GM12878 (cell line): ENCODE measurements at regions not wholly inside any gene's neighbourhood (a gene's known extent, or its start where the extent isn't known, plus 50 kb on each side); places are given as distances from the start of the nearest gene placed in this dataset.

Experiments
- ATAC-seq: fragments of 200-7000 bp; cut with Tn5 transposase; 3 replicates; pipeline ENCODE4 v1.9.1; 2020; ENCODE audit warnings: mild to moderate bottlenecking, moderate library complexity
- BruUV-seq: library from RNA; stranded (reverse); fragments of 400-500 nt; replicated peaks from 2 replicates; lab custom pipeline; 2021; lab: Mats Ljungman, UMichigan
- CTCF ChIA-PET: fragments of 300-600 bp; sonication (Branson Sonifier 250); formaldehyde crosslinking; extraction: SDS; loops from one replicate; lab custom pipeline; 2021; ENCODE audit warnings: inconsistent platforms; lab: Yijun Ruan, JAX
- POLR2A ChIA-PET: fragments of 350-600 bp; formaldehyde crosslinking; extraction: SDS; loops from one replicate; lab custom pipeline; 2021; ENCODE audit warnings: inconsistent platforms; lab: Charles Lee
- RAD21 ChIA-PET: fragments of 300-600 bp; sonication (Branson Sonifier 250); formaldehyde crosslinking; loops from one replicate; lab custom pipeline; 2023; ENCODE audit warnings: antibody characterized with exemption; ENCODE audit not compliant: unreplicated experiment; lab: Charles Lee
- SMC1A ChIA-PET: fragments of 300-600 bp; sonication (Branson Sonifier 250); formaldehyde crosslinking; loops from one replicate; lab custom pipeline; 2023; ENCODE audit not compliant: unreplicated experiment, uncharacterized antibody; lab: Charles Lee
- DNase-seq: peaks from one replicate; pipeline ENCODE4 v3.0.0-alpha.2; 2011; ENCODE audit warnings: low read depth, low spot score
- FAIRE-seq: peaks from 3 replicates; lab custom pipeline; 2011; peaks lifted over from hg19 to GRCh38; lab: Jason Lieb, UNC
- H2AFZ ChIP-seq: 2 replicates; pipeline ENCODE4 v1.6.0; 2011; ENCODE audit warnings: low read depth, low read length, control low read depth; ENCODE audit not compliant: control insufficient read depth
- H3K27ac ChIP-seq: 2 replicates; pipeline ENCODE4 v1.5.1; 2011; ENCODE audit warnings: control low read depth; ENCODE audit not compliant: control insufficient read depth, insufficient read depth
- H3K27me3 ChIP-seq, 2 experiments: replicated peaks in 1 of 2; 2 replicates each; pipeline versions ENCODE4 v1.6.0 to v1.6.1; 2011; ENCODE audit warnings: low read length in 1 of 2; ENCODE audit not compliant: control insufficient read depth in 2 of 2, insufficient read depth in 2 of 2
- H3K36me3 ChIP-seq, 2 experiments: 2 replicates each; pipeline ENCODE4 v1.5.1; 2011; ENCODE audit warnings: low read length in 1 of 2; ENCODE audit not compliant: control insufficient read depth in 2 of 2, insufficient read depth in 2 of 2
- H3K4me1 ChIP-seq: 2 replicates; pipeline ENCODE4 v1.6.1; 2011; ENCODE audit warnings: mild to moderate bottlenecking, low read length, moderate library complexity, mixed read lengths; ENCODE audit not compliant: control insufficient read depth, insufficient read depth
- H3K4me2 ChIP-seq: 2 replicates; pipeline ENCODE4 v1.6.0; 2011; ENCODE audit warnings: control low read depth; ENCODE audit not compliant: control insufficient read depth, insufficient read depth
- H3K4me3 ChIP-seq: fragments of 200-600 bp; sonication (generic); 2 replicates; pipeline ENCODE4 v1.5.1; 2016
- H3K79me2 ChIP-seq: 2 replicates; pipeline ENCODE4 v1.6.0; 2011; ENCODE audit warnings: low read length; ENCODE audit not compliant: control insufficient read depth, insufficient read depth
- H3K9ac ChIP-seq: 2 replicates; pipeline ENCODE4 v1.8.0; 2011; ENCODE audit warnings: low read length, control low read depth, mixed read lengths; ENCODE audit not compliant: control insufficient read depth, insufficient read depth
- H3K9me3 ChIP-seq: replicated peaks from 3 replicates; pipeline ENCODE4 v1.5.1; 2011; ENCODE audit warnings: mild to moderate bottlenecking, low read length; ENCODE audit not compliant: control insufficient read depth, insufficient read depth
- H4K20me1 ChIP-seq: 2 replicates; pipeline ENCODE4 v1.6.0; 2011; ENCODE audit not compliant: control insufficient read depth, insufficient read depth
- EZH2 ChIP-seq: IDR thresholded peaks from 2 replicates; pipeline ENCODE4 v1.6.1; 2012; ENCODE audit warnings: low read depth, mild to moderate bottlenecking, control low read depth, inconsistent platforms, low read length, borderline replicate concordance; ENCODE audit not compliant: control insufficient read depth
- PML ChIP-seq: IDR thresholded peaks from 2 replicates; pipeline ENCODE4 v1.6.1; 2012; ENCODE audit warnings: low read length, inconsistent platforms
- SPI1 ChIP-seq: IDR thresholded peaks from 2 replicates; pipeline ENCODE4 v1.6.1; 2011; ENCODE audit warnings: low read depth, mild to moderate bottlenecking, low read length, moderate library complexity, borderline replicate concordance; ENCODE audit not compliant: insufficient read depth
- ZBTB33 ChIP-seq: fragments of 450-650 bp; IDR thresholded peaks from 2 replicates; pipeline ENCODE4 v1.6.1; 2017; ENCODE audit warnings: mild to moderate bottlenecking
- ZNF274 ChIP-seq: IDR thresholded peaks from one replicate; pipeline ENCODE4 v1.8.0; 2011; ENCODE audit not compliant: insufficient read length, insufficient read depth
- WGBS: methylation state at CpG from one replicate; pipeline ENCODE4 v1.1.6; 2016; ENCODE audit warnings: low lambda C conversion rate; ENCODE audit not compliant: insufficient replicate concordance, insufficient coverage; ENCODE audit errors: missing lambda C conversion rate; 5-methylcytosine and 5-hydroxymethylcytosine counted together
- in situ Hi-C: fragments of 300-500 bp; cut with MboI; formaldehyde crosslinking; loops from 9 replicates; pipeline ENCODE4 v1.14.3; 2018; ENCODE audit warnings: mixed read lengths
- intact Hi-C: fragments of 100-400 bp; cut with micrococcal nuclease; formaldehyde crosslinking; loops from one replicate; pipeline ENCODE4 v1.14.2; 2022; ENCODE audit not compliant: unreplicated experiment

- BruUV-seq: no TSS peak
- no peak for ATAC-seq
- ChIA-PET SMC1A (no interaction called here), RAD21 (no interaction called here), POLR2A (no interaction called here), CTCF (no interaction called here)
- no peaks in the 10 kb centered on the region for H3K4me1 ChIP-seq
- no peak overlapping the region for H3K4me2 ChIP-seq
- 34% methylated on average over 3 of the region's 3 CpGs for WGBS
- H3K27ac ChIP-seq: no peak overlapping the region
- intact Hi-C loops (loop anchor here (5.0 kb wide), 1 partner anchor 49 kb away; no protein-coding TSS in a partner anchor), in situ Hi-C loops (no loop called here)
- TF ChIP-seq PML (no peak), ZNF274 (no peak), ZBTB33 (no peak), SPI1 (no peak)
- no peaks in the 10 kb centered on the region for H3K9me3 ChIP-seq
- H3K27me3 ChIP-seq: no peaks in the 10 kb centered on the region
- DNase-seq: no peak
- H3K9ac ChIP-seq: no peak overlapping the region
- FAIRE-seq: no peak
- no peak overlapping the region for H3K4me3 ChIP-seq
- H2AFZ ChIP-seq: no peak overlapping the region
- no peaks in the 10 kb centered on the region for H3K36me3 ChIP-seq
- no peaks in the 10 kb centered on the region for H4K20me1 ChIP-seq
- no peaks in the 10 kb centered on the region for H3K79me2 ChIP-seq
Observed at GRCh38 chr9:26706223-26706622, 186.4 kb downstream of the CAAP1 start.

- DNase-seq (no peak), FAIRE-seq (no peak), ATAC-seq (no peak)
- ChIA-PET CTCF (no interaction called here), POLR2A (no interaction called here), SMC1A (no interaction called here), RAD21 (no interaction called here)
- Histone ChIP-seq H3K36me3 (no peaks in the 10 kb centered on the region), H3K9me3 (no peaks in the 10 kb centered on the region), H3K27me3 (no peaks in the 10 kb centered on the region), H4K20me1 (no peaks in the 10 kb centered on the region), H3K4me1 (no peaks in the 10 kb centered on the region), H3K27ac (no peak overlapping the region), H3K4me3 (no peak overlapping the region), H3K4me2 (no peak overlapping the region), H2AFZ (no peak overlapping the region), H3K9ac (no peak overlapping the region), H3K79me2 (no peaks in the 10 kb centered on the region)
- intact Hi-C loops (no loop called here), in situ Hi-C loops (no loop called here)
- BruUV-seq: no TSS peak
- no peak for TF ChIP-seq EZH2
- WGBS: 26% methylated on average over 1 of the region's 1 CpG
Observed at GRCh38 chr9:26695298-26695622, 197.3 kb downstream of the CAAP1 start.
